ENCODE measurements at regions not wholly inside any gene's neighbourhood (a gene's known extent, or its start where the extent isn't known, plus 50 kb on each side); places are given as distances from the start of the nearest gene placed in this dataset.

DNA sequence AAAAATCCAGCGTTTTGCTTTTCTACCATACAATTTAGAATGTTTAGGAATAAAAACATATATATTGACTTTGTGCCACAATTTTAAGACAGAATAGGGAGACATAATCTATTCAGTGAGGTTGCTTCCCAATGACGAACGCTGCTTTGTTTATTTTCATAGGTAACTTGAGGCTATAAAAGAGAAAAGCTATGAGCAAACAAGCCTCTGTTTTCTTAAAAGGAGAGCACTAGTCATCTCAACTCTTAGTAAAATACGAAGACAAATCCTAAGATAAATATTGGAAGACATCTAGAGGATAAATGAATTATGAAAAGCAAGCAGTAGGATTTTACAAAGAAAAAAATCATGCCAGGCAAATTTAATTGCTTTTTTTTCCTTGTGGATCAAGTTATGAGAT is 363.6 kb downstream of the ANXA1 start:
- Histone ChIP-seq H3K27me3 (peaks cover 0 to 10% (median 0%) of the 10 kb centered on the region in 4 donors), H3K9me3 (no peaks in the 10 kb centered on the region), H3K36me3 (no peaks in the 10 kb centered on the region), H3K27ac (no peak overlapping the region), H3K4me3 (no peak overlapping the region), H3K4me1 (peaks cover 0 to 4% (median 0%) of the 10 kb centered on the region in 3 donors)
- no peak for DNase-seq
- TF ChIP-seq POLR2A (IDR thresholded peaks at IDR 0.05): no peak
- TF ChIP-seq, protein P1, sequence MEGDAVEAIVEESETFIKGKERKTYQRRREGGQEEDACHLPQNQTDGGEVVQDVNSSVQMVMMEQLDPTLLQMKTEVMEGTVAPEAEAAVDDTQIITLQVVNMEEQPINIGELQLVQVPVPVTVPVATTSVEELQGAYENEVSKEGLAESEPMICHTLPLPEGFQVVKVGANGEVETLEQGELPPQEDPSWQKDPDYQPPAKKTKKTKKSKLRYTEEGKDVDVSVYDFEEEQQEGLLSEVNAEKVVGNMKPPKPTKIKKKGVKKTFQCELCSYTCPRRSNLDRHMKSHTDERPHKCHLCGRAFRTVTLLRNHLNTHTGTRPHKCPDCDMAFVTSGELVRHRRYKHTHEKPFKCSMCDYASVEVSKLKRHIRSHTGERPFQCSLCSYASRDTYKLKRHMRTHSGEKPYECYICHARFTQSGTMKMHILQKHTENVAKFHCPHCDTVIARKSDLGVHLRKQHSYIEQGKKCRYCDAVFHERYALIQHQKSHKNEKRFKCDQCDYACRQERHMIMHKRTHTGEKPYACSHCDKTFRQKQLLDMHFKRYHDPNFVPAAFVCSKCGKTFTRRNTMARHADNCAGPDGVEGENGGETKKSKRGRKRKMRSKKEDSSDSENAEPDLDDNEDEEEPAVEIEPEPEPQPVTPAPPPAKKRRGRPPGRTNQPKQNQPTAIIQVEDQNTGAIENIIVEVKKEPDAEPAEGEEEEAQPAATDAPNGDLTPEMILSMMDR (IDR thresholded peaks at IDR 0.05): no peak
- intact Hi-C loops (cut with DNase I): no loop called here
- WGBS, 2 donors: 11 to 21% methylated on average over 4 of the region's 4 CpGs

DNA sequence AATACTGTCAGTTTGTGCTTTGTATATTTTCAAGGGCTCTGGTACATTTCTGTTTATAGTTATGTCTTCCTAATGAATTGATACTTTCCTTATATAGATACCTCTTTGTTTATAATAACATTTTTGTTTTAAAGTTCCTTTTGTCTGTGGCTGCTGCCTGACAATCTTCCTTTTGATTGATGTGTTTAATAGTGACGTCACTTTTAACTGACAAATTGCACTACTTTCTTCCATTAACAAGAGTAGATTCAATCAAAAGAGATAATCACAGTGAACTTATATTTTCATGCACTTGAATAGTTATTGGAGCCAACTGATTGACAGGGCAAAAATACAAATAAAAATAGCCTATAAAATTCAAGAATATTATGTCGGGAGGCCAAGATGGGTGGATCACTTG is 371.7 kb downstream of the ANXA1 start:
- H3K9me3 ChIP-seq: no peaks in the 10 kb centered on the region
- 70 to 83% methylated on average over 2 of the region's 2 CpGs for WGBS, 2 donors
- peaks cover 0 to 3% (median 0%) of the 10 kb centered on the region in 4 donors for H3K27me3 ChIP-seq
- DNase-seq: no peak
- no peak overlapping the region for H3K27ac ChIP-seq
- TF ChIP-seq, protein P1 (IDR thresholded peaks at IDR 0.05): no peak
- TF ChIP-seq POLR2A (IDR thresholded peaks at IDR 0.05): no peak
- intact Hi-C loops (cut with DNase I): no loop called here
- no peaks in the 10 kb centered on the region for H3K4me1 ChIP-seq
- H3K4me3 ChIP-seq: no peak overlapping the region
- no peaks in the 10 kb centered on the region for H3K36me3 ChIP-seq

DNA sequence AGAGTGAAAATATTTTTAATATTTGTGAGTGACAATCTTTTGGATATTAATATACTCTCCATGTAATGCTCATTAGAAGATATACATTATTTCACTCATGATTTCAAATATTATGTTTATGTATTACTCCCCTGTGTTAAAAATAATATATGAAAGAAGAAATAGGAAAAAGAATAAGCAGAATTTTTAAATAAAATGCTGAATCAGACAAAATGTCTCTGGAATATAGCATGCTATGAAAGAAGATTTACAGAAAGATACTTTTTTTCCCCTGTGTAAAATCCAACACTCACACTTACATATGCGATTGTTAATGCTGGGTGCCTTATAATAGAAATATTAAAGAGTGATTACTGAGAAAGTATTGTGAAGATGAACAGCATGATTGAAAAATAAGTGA is 373.7 kb downstream of the ANXA1 start:
- H3K27ac ChIP-seq: no peak overlapping the region
- TF ChIP-seq, protein P1 (IDR thresholded peaks at IDR 0.05): no peak
- no peak for TF ChIP-seq POLR2A (IDR thresholded peaks at IDR 0.05)
- H3K36me3 ChIP-seq: no peaks in the 10 kb centered on the region
- intact Hi-C loops (cut with DNase I): no loop called here
- 56 to 81% methylated on average over 1 of the region's 1 CpG for WGBS, 2 donors
- H3K9me3 ChIP-seq: no peaks in the 10 kb centered on the region
- no peak overlapping the region for H3K4me3 ChIP-seq
- DNase-seq: no peak
- no peaks in the 10 kb centered on the region for H3K27me3 ChIP-seq
- no peaks in the 10 kb centered on the region for H3K4me1 ChIP-seq

DNA sequence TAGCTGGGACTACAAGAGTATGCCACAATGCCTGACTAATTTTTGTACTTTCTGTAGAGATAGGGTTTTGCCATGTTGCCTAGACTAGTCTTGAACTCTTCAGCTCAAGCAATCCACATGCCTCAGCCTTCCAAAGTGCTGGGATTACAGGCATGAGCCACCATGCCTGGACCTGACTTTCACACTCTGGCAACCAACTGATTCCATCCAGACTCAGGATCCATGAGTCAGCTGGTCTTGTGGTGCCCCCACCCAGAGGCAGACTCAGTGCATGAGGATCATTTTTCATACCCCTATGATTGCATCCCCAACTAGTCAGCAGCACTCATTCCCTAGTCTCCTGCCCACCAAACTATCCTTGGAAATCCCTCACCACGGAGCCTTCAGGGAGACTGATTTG is 375.9 kb downstream of the ANXA1 start:
- intact Hi-C loops (cut with DNase I): no loop called here
- Histone ChIP-seq H3K27me3 (no peaks in the 10 kb centered on the region), H3K4me1 (no peaks in the 10 kb centered on the region), H3K36me3 (no peaks in the 10 kb centered on the region), H3K4me3 (no peak overlapping the region), H3K27ac (no peak overlapping the region), H3K9me3 (no peaks in the 10 kb centered on the region)
- 82 to 88% methylated on average over 1 of the region's 1 CpG for WGBS, 2 donors
- DNase-seq: no peak
- TF ChIP-seq, protein P1 (IDR thresholded peaks at IDR 0.05): no peak
- no peak for TF ChIP-seq POLR2A (IDR thresholded peaks at IDR 0.05)

DNA sequence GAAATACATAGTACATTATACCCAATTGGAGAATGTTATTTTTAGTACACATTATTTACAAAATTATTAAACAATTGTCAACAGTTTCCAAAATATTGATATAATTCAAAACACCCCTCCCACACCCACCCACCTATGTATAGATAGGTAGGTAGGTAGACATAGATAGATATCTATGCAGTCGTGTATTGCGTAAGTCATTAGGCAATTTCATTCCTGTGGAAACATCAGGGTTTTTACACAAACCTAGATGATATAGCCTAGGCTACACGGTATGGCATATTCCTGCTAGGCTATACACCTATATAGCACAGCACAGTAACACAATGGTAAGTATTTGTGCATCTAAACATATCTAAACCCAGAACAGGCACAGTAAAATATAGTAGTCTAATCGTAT is 377.3 kb downstream of the ANXA1 start:
- DNase-seq: no peak
- H3K4me1 ChIP-seq: no peaks in the 10 kb centered on the region
- H3K9me3 ChIP-seq: no peaks in the 10 kb centered on the region
- H3K36me3 ChIP-seq: no peaks in the 10 kb centered on the region
- H3K27ac ChIP-seq: no peak overlapping the region
- H3K4me3 ChIP-seq: no peak overlapping the region
- intact Hi-C loops (cut with DNase I): no loop called here
- no peaks in the 10 kb centered on the region for H3K27me3 ChIP-seq
- TF ChIP-seq, protein P1 (IDR thresholded peaks at IDR 0.05): no peak
- no peak for TF ChIP-seq POLR2A (IDR thresholded peaks at IDR 0.05)
- WGBS, 2 donors: 71 to 82% methylated on average over 4 of the region's 4 CpGs
